H9 (cell line): ENCODE measurements at regions not wholly inside any gene's neighbourhood (a gene's known extent, or its start where the extent isn't known, plus 50 kb on each side); places are given as distances from the start of the nearest gene placed in this dataset.
"Not testable (repeated sequence)": the region's sequence is repeated elsewhere in the genome, so short reads cannot be mapped to it uniquely, and the experiment has no call there.

Experiments used
- DNase-seq: peaks from one replicate; pipeline ENCODE4 v3.0.0-alpha.2; 2017
- H2AFZ ChIP-seq: one replicate; pipeline ENCODE4 v1.6.1; 2013; ENCODE audit warnings: mild to moderate bottlenecking, low read length, control low read depth, moderate library complexity
- H2AK5ac ChIP-seq: 2 replicates; pipeline ENCODE4 v1.6.1; 2013; ENCODE audit warnings: low read length, control low read depth, mixed read lengths; ENCODE audit not compliant: insufficient read length
- H2BK120ac ChIP-seq: one replicate; pipeline ENCODE4 v1.6.1; 2013; ENCODE audit warnings: low read depth, mild to moderate bottlenecking, low read length, control low read depth, inconsistent platforms; ENCODE audit not compliant: poor library complexity, severe bottlenecking
- H2BK12ac ChIP-seq: 2 replicates; pipeline ENCODE4 v1.6.1; 2013; ENCODE audit warnings: low read length, control low read depth, mixed read lengths, low read depth; ENCODE audit not compliant: insufficient read length
- H2BK15ac ChIP-seq: 2 replicates; pipeline ENCODE4 v1.6.1; 2013; ENCODE audit warnings: low read depth, low read length, control low read depth
- H2BK20ac ChIP-seq: one replicate; pipeline ENCODE4 v1.6.1; 2013; ENCODE audit warnings: low read depth, mild to moderate bottlenecking, low read length, control low read depth, inconsistent platforms; ENCODE audit not compliant: poor library complexity, severe bottlenecking
- H2BK5ac ChIP-seq: 2 replicates; pipeline ENCODE4 v1.6.1; 2013; ENCODE audit warnings: low read length, control low read depth, mixed read lengths; ENCODE audit not compliant: insufficient read length
- H3K14ac ChIP-seq: 2 replicates; pipeline ENCODE4 v1.6.1; 2013; ENCODE audit warnings: low read length, control low read depth; ENCODE audit not compliant: insufficient read depth
- H3K18ac ChIP-seq: 2 replicates; pipeline ENCODE4 v1.6.1; 2013; ENCODE audit warnings: low read depth, mild to moderate bottlenecking, mixed read lengths, low read length, control low read depth; ENCODE audit not compliant: insufficient read length
- H3K23ac ChIP-seq: 2 replicates; pipeline ENCODE4 v1.6.1; 2013; ENCODE audit warnings: low read length, control low read depth, mixed read lengths, low read depth; ENCODE audit not compliant: insufficient read length
- H3K23me2 ChIP-seq: 2 replicates; pipeline ENCODE4 v1.6.1; 2013; ENCODE audit warnings: low read depth, mild to moderate bottlenecking, mixed read lengths, low read length, control low read depth; ENCODE audit not compliant: insufficient read length, poor library complexity, severe bottlenecking
- H3K27ac ChIP-seq: 2 replicates; pipeline ENCODE4 v1.5.1; 2013; ENCODE audit warnings: low read length, control low read depth, mixed read lengths, low read depth; ENCODE audit not compliant: insufficient read length
- H3K27me3 ChIP-seq: 2 replicates; pipeline ENCODE4 v1.6.1; 2013; ENCODE audit warnings: low read length, control low read depth, inconsistent platforms; ENCODE audit not compliant: insufficient read depth
- H3K4ac ChIP-seq: 2 replicates; pipeline ENCODE4 v1.6.1; 2013; ENCODE audit warnings: low read depth, mild to moderate bottlenecking, control low read depth, inconsistent platforms, low read length, moderate library complexity
- H3K4me1 ChIP-seq: 2 replicates; pipeline ENCODE4 v1.6.1; 2013; ENCODE audit warnings: low read length, control low read depth, inconsistent platforms; ENCODE audit not compliant: insufficient read depth
- H3K4me2 ChIP-seq: 2 replicates; pipeline ENCODE4 v1.6.1; 2013; ENCODE audit warnings: low read length, control low read depth, mixed read lengths; ENCODE audit not compliant: insufficient read length, insufficient read depth
- H3K56ac ChIP-seq: 2 replicates; pipeline ENCODE4 v1.6.1; 2013; ENCODE audit warnings: low read depth, mild to moderate bottlenecking, mixed read lengths, low read length, control low read depth; ENCODE audit not compliant: insufficient read length
- H3K79me1 ChIP-seq: 2 replicates; pipeline ENCODE4 v1.6.1; 2013; ENCODE audit warnings: low read depth, mild to moderate bottlenecking, moderate library complexity, low read length, control low read depth, inconsistent platforms; ENCODE audit not compliant: insufficient read depth, poor library complexity, severe bottlenecking
- H3K79me2 ChIP-seq: 2 replicates; pipeline ENCODE4 v1.6.1; 2013; ENCODE audit warnings: low read length, control low read depth, inconsistent platforms; ENCODE audit not compliant: insufficient read depth
- H3K9ac ChIP-seq: 2 replicates; pipeline ENCODE4 v1.6.1; 2013; ENCODE audit warnings: low read length, control low read depth, mixed read lengths; ENCODE audit not compliant: insufficient read length; ENCODE audit errors: extremely low read depth
- H3K9me3 ChIP-seq: one replicate; pipeline ENCODE4 v1.6.1; 2013; ENCODE audit warnings: low read depth, low read length, inconsistent platforms; ENCODE audit not compliant: control insufficient read depth
- H3T11ph ChIP-seq: one replicate; pipeline ENCODE4 v1.6.1; 2013; ENCODE audit warnings: mild to moderate bottlenecking, low read length, control low read depth, inconsistent platforms
- H4K20me1 ChIP-seq: one replicate; pipeline ENCODE4 v1.6.1; 2013; ENCODE audit not compliant: control insufficient read depth, insufficient read length, insufficient read depth
- H4K5ac ChIP-seq: 2 replicates; pipeline ENCODE4 v1.6.1; 2013; ENCODE audit warnings: low read depth, mild to moderate bottlenecking, mixed read lengths, low read length, control low read depth; ENCODE audit not compliant: insufficient read length
- H4K8ac ChIP-seq: replicated peaks from 2 replicates; pipeline ENCODE4 v1.6.1; 2013; ENCODE audit warnings: low read length, control low read depth, mixed read lengths, low read depth; ENCODE audit not compliant: insufficient read length
- H4K91ac ChIP-seq: 2 replicates; pipeline ENCODE4 v1.6.1; 2013; ENCODE audit warnings: low read depth, mild to moderate bottlenecking, moderate library complexity, mixed read lengths, low read length, control low read depth; ENCODE audit not compliant: insufficient read length
- H3K27ac Mint-ChIP-seq, 3 experiments: 2 replicates in 2 of 3; 3 replicates in 1 of 3; pipeline ENCODE4 v1.8.0; 2020 to 2021; ENCODE audit warnings: mixed read lengths in 3 of 3, mild to moderate bottlenecking in 1 of 3, moderate library complexity in 1 of 3
- H3K27me3 Mint-ChIP-seq: 2 replicates; pipeline ENCODE4 v1.8.0; 2021; ENCODE audit warnings: low read depth, mild to moderate bottlenecking, moderate library complexity, mixed read lengths
- H3K36me3 Mint-ChIP-seq, 3 experiments: 2 replicates in 2 of 3; 3 replicates in 1 of 3; pipeline ENCODE4 v1.8.0; 2020 to 2021; ENCODE audit warnings: low read depth in 3 of 3, mixed read lengths in 3 of 3; ENCODE audit not compliant: insufficient read depth in 1 of 3
- H3K4me1 Mint-ChIP-seq, 2 experiments: 2 replicates each; pipeline ENCODE4 v1.8.0; 2020; ENCODE audit warnings: mixed read lengths in 2 of 2
- H3K4me3 Mint-ChIP-seq, 2 experiments: 2 replicates in 1 of 2; 3 replicates in 1 of 2; pipeline ENCODE4 v1.8.0; 2020 to 2021; ENCODE audit warnings: mild to moderate bottlenecking in 2 of 2, mixed read lengths in 2 of 2, moderate library complexity in 1 of 2
- H3K9me3 Mint-ChIP-seq, 2 experiments: 2 replicates in 1 of 2; 3 replicates in 1 of 2; pipeline ENCODE4 v1.8.0; 2020; ENCODE audit warnings: mild to moderate bottlenecking in 2 of 2, mixed read lengths in 2 of 2, moderate library complexity in 1 of 2
- WGBS: extraction: QIAGEN DNeasy Blood & Tissue Kit; methylation state at CpG from one replicate; pipeline ENCODE4 v1.1.7; 2013; ENCODE audit warnings: missing lambda C conversion rate, low lambda C conversion rate, mixed read lengths; ENCODE audit not compliant: insufficient read length; ENCODE audit errors: extremely low coverage; 5-methylcytosine and 5-hydroxymethylcytosine counted together

DNA sequence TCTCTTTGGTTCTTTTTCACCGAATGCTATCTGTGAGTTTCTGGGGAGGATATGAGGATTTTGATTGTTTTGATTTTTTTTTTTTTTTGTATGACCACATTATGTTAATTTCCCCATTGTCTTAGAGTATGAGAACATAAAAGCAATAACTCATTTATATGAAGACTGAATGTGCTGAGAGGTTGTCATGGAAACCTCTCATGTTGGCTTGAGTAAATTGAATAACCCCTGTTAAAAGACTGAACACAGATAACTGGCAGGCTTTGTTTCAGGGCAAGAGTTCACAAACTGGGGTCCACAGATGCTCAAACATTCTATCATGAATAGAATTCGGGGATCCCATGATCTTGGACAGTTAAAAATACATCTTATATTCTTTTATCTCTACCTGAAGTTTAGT is 129.4 kb downstream of the NPIPA7 start:
- not testable (repeated sequence) for H3K23ac ChIP-seq, H4K20me1 ChIP-seq, H3K9me3 Mint-ChIP-seq, H3K4me2 ChIP-seq, H3K56ac ChIP-seq, H3K9me3 ChIP-seq, H3K36me3 Mint-ChIP-seq, H4K8ac ChIP-seq, H2BK120ac ChIP-seq, H2BK5ac ChIP-seq, H2AFZ ChIP-seq, H3K4ac ChIP-seq, H3K9ac ChIP-seq, H2BK20ac ChIP-seq, H3K14ac ChIP-seq, H3K27ac Mint-ChIP-seq, H3K79me1 ChIP-seq, H2AK5ac ChIP-seq, H3T11ph ChIP-seq, H3K23me2 ChIP-seq, H3K18ac ChIP-seq, H2BK15ac ChIP-seq, H3K4me1 Mint-ChIP-seq, H4K5ac ChIP-seq, H2BK12ac ChIP-seq, H3K4me3 Mint-ChIP-seq, H3K27me3 ChIP-seq, H3K27me3 Mint-ChIP-seq, DNase-seq, H3K27ac ChIP-seq, H3K4me1 ChIP-seq, H4K91ac ChIP-seq, H3K79me2 ChIP-seq
- no CpG with 5 or more reads among the region's 2 CpGs for WGBS

- not testable (repeated sequence) for H3K36me3 Mint-ChIP-seq, H4K5ac ChIP-seq, H4K8ac ChIP-seq
These were observed 140.5 kb downstream of the NPIPA7 start for GRCh38 chr16:16519395-16519794.

More at GRCh38 chr16:16519395-16519794, 140.5 kb downstream of the NPIPA7 start:
- H4K91ac ChIP-seq, H3K9ac ChIP-seq, H2BK20ac ChIP-seq, H3K4me3 Mint-ChIP-seq, H3K4me2 ChIP-seq, H3K79me1 ChIP-seq, H2AFZ ChIP-seq, H3T11ph ChIP-seq, H3K27ac Mint-ChIP-seq, H2BK5ac ChIP-seq, H3K27me3 Mint-ChIP-seq, H3K4me1 Mint-ChIP-seq, H3K4ac ChIP-seq, H3K23ac ChIP-seq, H3K18ac ChIP-seq, H3K23me2 ChIP-seq, H4K20me1 ChIP-seq, H3K9me3 ChIP-seq, H2AK5ac ChIP-seq, H2BK120ac ChIP-seq, H3K56ac ChIP-seq, H2BK15ac ChIP-seq, DNase-seq, H3K79me2 ChIP-seq, H3K9me3 Mint-ChIP-seq, H3K4me1 ChIP-seq, H3K27me3 ChIP-seq, H3K27ac ChIP-seq, H3K14ac ChIP-seq, H2BK12ac ChIP-seq: not testable (repeated sequence)
